Spleen (tissue), 11 donors: ENCODE measurements at regions not wholly inside any gene's neighbourhood (a gene's known extent, or its start where the extent isn't known, plus 50 kb on each side); places are given as distances from the start of the nearest gene placed in this dataset.

Experiments
- DNase-seq: peaks from one replicate; pipeline ENCODE4 v3.0.0-alpha.2; 2020
- H3K27ac ChIP-seq, 8 donors: fragments of 200-600 bp; sonication (generic) in 7 of 8; 1 replicate in 4 of 8; 2 replicates in 4 of 8; pipeline versions ENCODE4 v1.5.0 to v1.8.0; 2016 to 2021; ENCODE audit warnings: inconsistent platforms in 4 of 8, mild to moderate bottlenecking in 4 of 8, moderate library complexity in 1 of 8
- H3K27me3 ChIP-seq, 7 donors: fragments of 200-600 bp; sonication (generic) in 6 of 7; replicated peaks in 1 of 7; 1 replicate in 4 of 7; 2 replicates in 3 of 7; pipeline versions ENCODE4 v1.5.0 to v1.8.0; 2016 to 2021; ENCODE audit warnings: inconsistent platforms in 3 of 7, mild to moderate bottlenecking in 1 of 7
- H3K36me3 ChIP-seq, 6 donors: fragments of 200-600 bp; sonication (generic) in 5 of 6; 1 replicate in 4 of 6; 2 replicates in 2 of 6; pipeline versions ENCODE4 v1.5.0 to v1.8.0; 2016 to 2021; ENCODE audit warnings: inconsistent platforms in 2 of 6
- H3K4me1 ChIP-seq, 6 donors: fragments of 200-600 bp; sonication (generic) in 5 of 6; 1 replicate in 3 of 6; 2 replicates in 3 of 6; pipeline versions ENCODE4 v1.5.0 to v1.8.0; 2016 to 2021; ENCODE audit warnings: inconsistent platforms in 3 of 6
- H3K4me3 ChIP-seq, 8 donors: fragments of 200-600 bp; sonication (generic) in 7 of 8; 1 replicate in 4 of 8; 2 replicates in 4 of 8; pipeline versions ENCODE4 v1.5.0 to v1.8.0; 2016 to 2021; ENCODE audit warnings: inconsistent platforms in 4 of 8, mild to moderate bottlenecking in 4 of 8, moderate library complexity in 2 of 8
- H3K9me3 ChIP-seq, 8 donors: fragments of 200-600 bp; sonication (generic) in 7 of 8; 1 replicate in 4 of 8; 2 replicates in 4 of 8; pipeline versions ENCODE4 v1.5.0 to v1.8.0; 2016 to 2021; ENCODE audit warnings: inconsistent platforms in 4 of 8
- POLR2A ChIP-seq, 3 donors: fragments of 450-650 bp; IDR thresholded peaks; one replicate each; pipeline ENCODE4 v1.5.1; 2017; ENCODE audit warnings: antibody characterized with exemption in 3 of 3, mild to moderate bottlenecking in 1 of 3
- POLR2AphosphoS5 ChIP-seq, 3 donors: sonication (generic); formaldehyde crosslinking; IDR thresholded peaks; one replicate each; pipeline ENCODE4 v1.5.1; 2017; ENCODE audit warnings: antibody characterized with exemption in 3 of 3
- WGBS, 5 donors: extraction: QIAGEN DNeasy Blood & Tissue Kit in 3 of 5; methylation state at CpG; one replicate each; pipeline versions ENCODE4 v1.1.5 to v1.1.7; 2013 to 2018; 5-methylcytosine and 5-hydroxymethylcytosine counted together
- intact Hi-C: fragments of 100-400 bp; cut with DNase I; formaldehyde crosslinking; loops from one replicate; pipeline ENCODE4 v1.15.0; 2023; ENCODE audit warnings: low total_unique reads
- TF ChIP-seq, protein P1 (sequence below), 11 experiments: fragments of 200-600 bp in 7 of 11; fragments of 450-650 bp in 4 of 11; sonication (generic) in 4 of 11; IDR thresholded peaks in 8 of 11; conservative IDR thresholded peaks in 3 of 11; 1 replicate in 7 of 11; 2 replicates in 4 of 11; pipeline versions ENCODE4 v1.4.0 to v1.8.0; 2016 to 2021; ENCODE audit warnings: antibody characterized with exemption in 11 of 11, inconsistent platforms in 4 of 11, mild to moderate bottlenecking in 1 of 11
- donor health status: healthy with polysubstance abuse.
- donor health status: DM: no; HTN: no; CAD: no; lungs with moderate emphysema.
- donor health status: DM: no; HTN: no; CAD: no.
- donor health status: Bipolar disorder and iron deficiency.
- donor health status: healthy.
- donor health status: DM: no; HTN: no; CAD: no.
- donor health status: DM: yes; HTN: yes; CAD: no.

- no peak for DNase-seq
- Histone ChIP-seq H3K27ac (no peak overlapping the region), H3K4me3 (no peak overlapping the region), H3K27me3 (no peaks in the 10 kb centered on the region), H3K4me1 (no peaks in the 10 kb centered on the region), H3K36me3 (no peaks in the 10 kb centered on the region), H3K9me3 (peaks cover 0 to 40% (median 25%) of the 10 kb centered on the region in 8 donors)
- intact Hi-C loops: no loop called here
- TF ChIP-seq, protein P1, sequence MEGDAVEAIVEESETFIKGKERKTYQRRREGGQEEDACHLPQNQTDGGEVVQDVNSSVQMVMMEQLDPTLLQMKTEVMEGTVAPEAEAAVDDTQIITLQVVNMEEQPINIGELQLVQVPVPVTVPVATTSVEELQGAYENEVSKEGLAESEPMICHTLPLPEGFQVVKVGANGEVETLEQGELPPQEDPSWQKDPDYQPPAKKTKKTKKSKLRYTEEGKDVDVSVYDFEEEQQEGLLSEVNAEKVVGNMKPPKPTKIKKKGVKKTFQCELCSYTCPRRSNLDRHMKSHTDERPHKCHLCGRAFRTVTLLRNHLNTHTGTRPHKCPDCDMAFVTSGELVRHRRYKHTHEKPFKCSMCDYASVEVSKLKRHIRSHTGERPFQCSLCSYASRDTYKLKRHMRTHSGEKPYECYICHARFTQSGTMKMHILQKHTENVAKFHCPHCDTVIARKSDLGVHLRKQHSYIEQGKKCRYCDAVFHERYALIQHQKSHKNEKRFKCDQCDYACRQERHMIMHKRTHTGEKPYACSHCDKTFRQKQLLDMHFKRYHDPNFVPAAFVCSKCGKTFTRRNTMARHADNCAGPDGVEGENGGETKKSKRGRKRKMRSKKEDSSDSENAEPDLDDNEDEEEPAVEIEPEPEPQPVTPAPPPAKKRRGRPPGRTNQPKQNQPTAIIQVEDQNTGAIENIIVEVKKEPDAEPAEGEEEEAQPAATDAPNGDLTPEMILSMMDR (IDR thresholded peaks at IDR 0.05 in 8 of 11, conservative IDR thresholded peaks at IDR 0.05 in 3 of 11): no peak
- TF ChIP-seq POLR2AphosphoS5 (IDR thresholded peaks at IDR 0.05) (no peak), POLR2A (IDR thresholded peaks at IDR 0.05) (no peak)
- 81 to 92% (median 90%) methylated on average over 3 of the region's 3 CpGs for WGBS, 5 donors
Measured at GRCh38 chr18:44259610-44260009, 421.1 kb upstream of the SETBP1 start.

GRCh38 chr18:44265437-44265836 lies 415.3 kb upstream of the SETBP1 start:
- no peak for DNase-seq
- Histone ChIP-seq H3K9me3 (peaks cover 0 to 35% (median 25%) of the 10 kb centered on the region in 8 donors), H3K36me3 (no peaks in the 10 kb centered on the region), H3K4me1 (no peaks in the 10 kb centered on the region), H3K27ac (no peak overlapping the region), H3K27me3 (no peaks in the 10 kb centered on the region), H3K4me3 (no peak overlapping the region)
- TF ChIP-seq POLR2A (IDR thresholded peaks at IDR 0.05): no peak
- TF ChIP-seq, protein P1 (IDR thresholded peaks at IDR 0.05 in 8 of 11, conservative IDR thresholded peaks at IDR 0.05 in 3 of 11): no peak
- 84 to 91% (median 86%) methylated on average over 3 of the region's 3 CpGs for WGBS, 5 donors
- intact Hi-C loops: no loop called here

GRCh38 chr18:44273298-44273697 lies 407.4 kb upstream of the SETBP1 start:
- no peaks in the 10 kb centered on the region for H3K9me3 ChIP-seq
- H3K4me1 ChIP-seq: no peaks in the 10 kb centered on the region
- H3K27me3 ChIP-seq: no peaks in the 10 kb centered on the region
- intact Hi-C loops: no loop called here
- TF ChIP-seq, protein P1 (IDR thresholded peaks at IDR 0.05 in 8 of 11, conservative IDR thresholded peaks at IDR 0.05 in 3 of 11): no peak
- TF ChIP-seq POLR2A (IDR thresholded peaks at IDR 0.05): no peak
- TF ChIP-seq POLR2AphosphoS5 (IDR thresholded peaks at IDR 0.05): no peak
- WGBS, 5 donors: 53 to 84% (median 64%) methylated on average over 1 of the region's 1 CpG
- no peak overlapping the region for H3K27ac ChIP-seq
- no peak overlapping the region for H3K4me3 ChIP-seq
- DNase-seq: no peak
- H3K36me3 ChIP-seq: no peaks in the 10 kb centered on the region

DNA sequence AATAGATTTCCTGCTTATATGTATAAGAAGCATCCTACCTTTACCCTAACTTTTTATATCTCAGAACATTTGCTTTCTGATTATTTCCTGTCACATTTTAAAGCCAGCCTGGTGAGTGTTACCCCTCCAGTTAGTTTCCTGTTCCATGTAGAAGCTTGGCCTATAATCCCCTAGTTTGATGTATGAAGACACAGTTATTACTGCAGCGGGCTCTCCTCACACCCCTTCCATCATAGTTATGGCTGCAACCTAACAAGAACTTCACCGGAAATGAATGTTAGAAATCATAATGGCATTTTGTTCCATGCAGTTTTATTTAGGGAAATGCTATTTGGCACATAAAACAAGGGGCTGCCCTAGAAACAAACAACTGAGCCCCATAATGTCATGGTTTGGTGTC lies 400.2 kb upstream of the SETBP1 start:
- H3K4me1 ChIP-seq: no peaks in the 10 kb centered on the region
- DNase-seq: no peak
- WGBS, 5 donors: 62 to 76% (median 70%) methylated on average over 2 of the region's 2 CpGs
- no peak overlapping the region for H3K27ac ChIP-seq
- no peak overlapping the region for H3K4me3 ChIP-seq
- H3K36me3 ChIP-seq: no peaks in the 10 kb centered on the region
- H3K27me3 ChIP-seq: no peaks in the 10 kb centered on the region
- no peaks in the 10 kb centered on the region for H3K9me3 ChIP-seq
- intact Hi-C loops: no loop called here
- TF ChIP-seq POLR2A (IDR thresholded peaks at IDR 0.05) (no peak), POLR2AphosphoS5 (IDR thresholded peaks at IDR 0.05) (no peak)
- TF ChIP-seq, protein P1 (IDR thresholded peaks at IDR 0.05 in 8 of 11, conservative IDR thresholded peaks at IDR 0.05 in 3 of 11): no peak
